SU-DHL-6 (cell line): ENCODE measurements at regions not wholly inside any gene's neighbourhood (a gene's known extent, or its start where the extent isn't known, plus 50 kb on each side); places are given as distances from the start of the nearest gene placed in this dataset.

ENCODE experiments used
- H2AFZ ChIP-seq: fragments of 200-600 bp; sonication (generic); 2 replicates; pipeline ENCODE4 v1.6.1; 2014; ENCODE audit warnings: low read depth, mild to moderate bottlenecking, moderate library complexity, mixed read lengths, antibody characterized with exemption, low read length; ENCODE audit not compliant: severe bottlenecking
- H3F3A ChIP-seq: fragments of 200-600 bp; shearing (Covaris generic); 2 replicates; pipeline ENCODE4 v1.6.0; 2016; ENCODE audit warnings: antibody characterized with exemption, mild to moderate bottlenecking; ENCODE audit not compliant: insufficient read depth
- H3K27ac ChIP-seq: fragments of 200-600 bp; sonication (generic); 2 replicates; pipeline ENCODE4 v1.5.1; 2016; ENCODE audit warnings: low read depth, mild to moderate bottlenecking, low read length, moderate library complexity, mixed read lengths
- H3K27me3 ChIP-seq: fragments of 200-600 bp; sonication (generic), shearing (Covaris generic); 2 replicates; pipeline ENCODE4 v1.6.0; 2014; ENCODE audit warnings: mild to moderate bottlenecking, low read length
- H3K36me3 ChIP-seq: fragments of 200-600 bp; sonication (generic); 2 replicates; pipeline ENCODE4 v1.6.1; 2014; ENCODE audit warnings: mild to moderate bottlenecking, low read length, mixed read lengths
- H3K4me2 ChIP-seq: fragments of 300-600, 200-600 bp; shearing (Covaris generic), sonication (generic); 2 replicates; pipeline ENCODE4 v1.6.0; 2014; ENCODE audit warnings: low read length, low read depth, mild to moderate bottlenecking; ENCODE audit not compliant: poor library complexity, severe bottlenecking
- H3K4me3 ChIP-seq: fragments of 200-600 bp; sonication (generic); 2 replicates; pipeline ENCODE4 v1.5.1; 2014; ENCODE audit warnings: antibody characterized with exemption, low read length, mild to moderate bottlenecking, mixed read lengths; ENCODE audit not compliant: insufficient read depth, poor library complexity, severe bottlenecking
- H3K79me2 ChIP-seq: fragments of 200-600 bp; sonication (generic); 2 replicates; pipeline ENCODE4 v1.6.1; 2014; ENCODE audit warnings: mild to moderate bottlenecking, low read length, moderate library complexity; ENCODE audit not compliant: insufficient read depth
- H3K9ac ChIP-seq: fragments of 200-600 bp; sonication (generic); 2 replicates; pipeline ENCODE4 v1.7.0; 2014; ENCODE audit warnings: mild to moderate bottlenecking, low read length
- H3K9me2 ChIP-seq: fragments of 200-600 bp; sonication (generic); replicated peaks from 2 replicates; pipeline ENCODE4 v1.6.1; 2014; ENCODE audit warnings: low read length; ENCODE audit not compliant: insufficient read depth
- H3K9me3 ChIP-seq: fragments of 200-600 bp; sonication (generic); 2 replicates; pipeline ENCODE4 v1.6.1; 2014; ENCODE audit warnings: low read length, mixed read lengths; ENCODE audit not compliant: insufficient read depth
- H4K20me1 ChIP-seq: fragments of 200-600 bp; sonication (generic); 2 replicates; pipeline ENCODE4 v1.6.1; 2014; ENCODE audit warnings: low read depth, mild to moderate bottlenecking, antibody characterized with exemption, low read length, moderate library complexity, mixed read lengths
- CTCF ChIP-seq: fragments of 200-600 bp; sonication (generic); IDR thresholded peaks from one replicate; pipeline ENCODE4 v1.5.1; 2017; ENCODE audit warnings: antibody characterized with exemption, mild to moderate bottlenecking, low read length, moderate library complexity; ENCODE audit not compliant: insufficient read depth, poor library complexity, severe bottlenecking
- EZH2phosphoT487 ChIP-seq: fragments of 200-600 bp; sonication (generic), shearing (Covaris generic); conservative IDR thresholded peaks from 2 replicates; pipeline ENCODE4 v1.6.1; 2018; ENCODE audit warnings: mild to moderate bottlenecking, antibody characterized with exemption, low read length, moderate library complexity, mixed read lengths

DNA sequence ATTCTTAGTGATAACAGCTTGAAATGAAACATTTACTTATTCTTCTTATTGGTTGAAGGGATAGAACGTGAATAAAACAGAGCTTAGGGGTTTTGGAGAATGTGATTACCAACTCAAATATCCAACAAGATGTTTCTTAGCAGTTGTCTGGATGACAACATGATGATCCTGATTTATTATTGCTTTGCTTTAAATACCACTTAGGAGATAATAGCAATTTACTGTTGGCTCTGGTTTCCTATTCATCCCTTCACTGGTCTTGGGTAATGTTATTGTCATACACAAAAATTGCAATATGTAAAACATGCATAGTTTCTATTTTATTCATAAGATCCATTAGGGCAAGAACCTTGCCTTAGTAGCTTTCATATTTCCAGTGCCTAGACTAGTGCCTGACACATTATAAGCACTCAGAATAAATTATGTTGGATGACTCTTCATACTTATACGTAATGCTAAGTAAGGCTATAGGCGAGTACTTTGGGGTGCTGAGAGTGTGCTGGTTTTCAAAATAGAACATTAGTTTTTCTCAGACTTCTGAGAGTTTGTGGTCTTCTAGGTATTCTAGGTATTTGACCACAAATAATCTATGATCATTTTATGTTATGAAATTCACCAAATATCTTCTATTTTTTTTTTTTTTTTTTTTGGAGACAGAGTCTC, 58.6 kb upstream of the PGRMC2 start:
- no peaks in the 10 kb centered on the region for H3F3A ChIP-seq
- H3K27ac ChIP-seq: no peak overlapping the region
- no peak overlapping the region for H3K9ac ChIP-seq
- no peak overlapping the region for H2AFZ ChIP-seq
- no peak overlapping the region for H3K4me3 ChIP-seq
- TF ChIP-seq CTCF (no peak), EZH2phosphoT487 (no peak)
- H3K27me3 ChIP-seq: no peaks in the 10 kb centered on the region
- H3K36me3 ChIP-seq: no peaks in the 10 kb centered on the region
- H3K9me2 ChIP-seq: no peaks in the 10 kb centered on the region
- no peak overlapping the region for H3K4me2 ChIP-seq
- H3K9me3 ChIP-seq: no peaks in the 10 kb centered on the region
- H3K79me2 ChIP-seq: no peaks in the 10 kb centered on the region
- H4K20me1 ChIP-seq: no peaks in the 10 kb centered on the region

DNA sequence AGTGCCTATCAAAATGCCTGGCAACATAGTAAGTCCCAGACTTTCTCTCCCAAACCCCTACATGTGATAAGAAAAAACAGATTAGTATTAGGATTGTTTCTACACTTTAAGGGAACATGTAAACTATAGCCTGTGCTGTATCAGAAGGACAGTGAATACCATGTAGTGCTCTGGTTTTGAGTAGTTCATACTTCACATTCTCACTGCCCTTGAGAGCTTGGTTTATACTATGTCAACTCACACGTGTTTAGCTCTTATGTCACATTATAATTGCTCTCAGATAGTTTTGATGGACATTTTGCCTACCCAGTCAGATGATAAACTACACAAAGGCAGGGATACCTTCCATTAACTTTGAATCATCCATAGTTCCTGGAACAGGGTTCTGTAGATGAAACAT, 58.0 kb upstream of the PGRMC2 start:
- no peak overlapping the region for H2AFZ ChIP-seq
- H4K20me1 ChIP-seq: no peaks in the 10 kb centered on the region
- no peaks in the 10 kb centered on the region for H3K79me2 ChIP-seq
- no peaks in the 10 kb centered on the region for H3K27me3 ChIP-seq
- H3K9me2 ChIP-seq: no peaks in the 10 kb centered on the region
- H3F3A ChIP-seq: no peaks in the 10 kb centered on the region
- H3K4me2 ChIP-seq: no peak overlapping the region
- H3K9me3 ChIP-seq: no peaks in the 10 kb centered on the region
- no peak overlapping the region for H3K27ac ChIP-seq
- H3K9ac ChIP-seq: no peak overlapping the region
- TF ChIP-seq CTCF (no peak), EZH2phosphoT487 (no peak)
- no peaks in the 10 kb centered on the region for H3K36me3 ChIP-seq
- no peak overlapping the region for H3K4me3 ChIP-seq

GRCh38 chr4:128342762-128343161, 55.1 kb upstream of the PGRMC2 start:
- H3K79me2 ChIP-seq: no peaks in the 10 kb centered on the region
- TF ChIP-seq CTCF: no peak
- TF ChIP-seq EZH2phosphoT487: no peak

More at GRCh38 chr4:128342762-128343161, 55.1 kb upstream of the PGRMC2 start:
- no peak overlapping the region for H3K9ac ChIP-seq
- no peaks in the 10 kb centered on the region for H3K9me3 ChIP-seq
- no peak overlapping the region for H3K4me3 ChIP-seq
- H3K27me3 ChIP-seq: no peaks in the 10 kb centered on the region
- no peaks in the 10 kb centered on the region for H3K9me2 ChIP-seq
- no peak overlapping the region for H3K27ac ChIP-seq
- no peaks in the 10 kb centered on the region for H3F3A ChIP-seq
- no peaks in the 10 kb centered on the region for H4K20me1 ChIP-seq
- H3K36me3 ChIP-seq: no peaks in the 10 kb centered on the region
- no peak overlapping the region for H2AFZ ChIP-seq
- no peak overlapping the region for H3K4me2 ChIP-seq
